ENCODE measurements at regions not wholly inside any gene's neighbourhood (a gene's known extent, or its start where the extent isn't known, plus 50 kb on each side); places are given as distances from the start of the nearest gene placed in this dataset.

- no peak for DNase-seq (ENCODE audit: extremely low read depth, insufficient read length)
- Histone ChIP-seq H3K27me3 (replicated peaks; ENCODE audit: control insufficient read depth, insufficient read depth, low read length) (no peaks in the 10 kb centered on the region), H3K36me3 (ENCODE audit: control insufficient read depth, insufficient read depth, low read length) (no peaks in the 10 kb centered on the region), H3K4me3 (replicated peaks; ENCODE audit: low read depth, low read length) (no peak overlapping the region)
- no peak for TF ChIP-seq CTCF (IDR thresholded peaks at IDR 0.05; ENCODE audit: insufficient read depth, low read length, poor library complexity, severe bottlenecking)
Observed at GRCh38 chr1:13921190-13921589, 221.2 kb downstream of the PRDM2 start.

GRCh38 chr1:13922466-13923110 lies 222.6 kb downstream of the PRDM2 start:
- DNase-seq (ENCODE audit: extremely low read depth, insufficient read length) = no peak
- TF ChIP-seq CTCF (IDR thresholded peaks at IDR 0.05; ENCODE audit: insufficient read depth, low read length, poor library complexity, severe bottlenecking) = no peak

DNA sequence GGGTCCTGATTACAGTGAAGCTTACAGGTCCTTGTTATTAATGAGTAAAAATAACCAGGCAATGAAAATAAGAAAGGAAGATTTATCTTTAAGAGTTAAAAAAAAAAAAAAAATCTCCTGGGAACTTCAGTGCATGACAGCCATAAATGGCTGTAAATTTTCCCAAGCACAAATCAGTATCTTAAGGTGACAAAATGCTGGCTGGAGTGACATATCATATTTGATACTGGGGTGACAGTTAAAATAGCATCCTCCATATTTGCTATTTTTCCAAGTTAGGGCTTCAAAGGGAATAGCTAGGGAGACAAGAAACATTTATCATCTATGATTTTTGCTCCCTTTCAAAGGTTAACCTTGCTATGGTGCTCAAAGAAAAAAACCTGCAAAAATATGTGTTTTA lies 226.6 kb downstream of the PRDM2 start:
- TF ChIP-seq CTCF (IDR thresholded peaks at IDR 0.05; ENCODE audit: insufficient read depth, low read length, poor library complexity, severe bottlenecking) = no peak
- no peaks in the 10 kb centered on the region for H3K27me3 ChIP-seq (replicated peaks; ENCODE audit: control insufficient read depth, insufficient read depth, low read length)
- no peak for DNase-seq (ENCODE audit: extremely low read depth, insufficient read length)
- H3K36me3 ChIP-seq (ENCODE audit: control insufficient read depth, insufficient read depth, low read length) = no peaks in the 10 kb centered on the region
- H3K4me3 ChIP-seq (replicated peaks; ENCODE audit: low read depth, low read length) = no peak overlapping the region

More at GRCh38 chr1:13922466-13923110, 222.6 kb downstream of the PRDM2 start:
- H3K36me3 ChIP-seq (ENCODE audit: control insufficient read depth, insufficient read depth, low read length) = no peaks in the 10 kb centered on the region
- no peaks in the 10 kb centered on the region for H3K27me3 ChIP-seq (replicated peaks; ENCODE audit: control insufficient read depth, insufficient read depth, low read length)
- H3K4me3 ChIP-seq (replicated peaks; ENCODE audit: low read depth, low read length) = no peak overlapping the region

- no peak for DNase-seq (ENCODE audit: extremely low read depth, insufficient read length)
- H3K36me3 ChIP-seq (ENCODE audit: control insufficient read depth, insufficient read depth, low read length) = no peaks in the 10 kb centered on the region
- H3K4me3 ChIP-seq (replicated peaks; ENCODE audit: low read depth, low read length) = no peak overlapping the region
- H3K27me3 ChIP-seq (replicated peaks; ENCODE audit: control insufficient read depth, insufficient read depth, low read length) = no peaks in the 10 kb centered on the region
- TF ChIP-seq CTCF (IDR thresholded peaks at IDR 0.05; ENCODE audit: insufficient read depth, low read length, poor library complexity, severe bottlenecking) = no peak
Observed at GRCh38 chr1:13927736-13928135, 227.7 kb downstream of the PRDM2 start.

DNA sequence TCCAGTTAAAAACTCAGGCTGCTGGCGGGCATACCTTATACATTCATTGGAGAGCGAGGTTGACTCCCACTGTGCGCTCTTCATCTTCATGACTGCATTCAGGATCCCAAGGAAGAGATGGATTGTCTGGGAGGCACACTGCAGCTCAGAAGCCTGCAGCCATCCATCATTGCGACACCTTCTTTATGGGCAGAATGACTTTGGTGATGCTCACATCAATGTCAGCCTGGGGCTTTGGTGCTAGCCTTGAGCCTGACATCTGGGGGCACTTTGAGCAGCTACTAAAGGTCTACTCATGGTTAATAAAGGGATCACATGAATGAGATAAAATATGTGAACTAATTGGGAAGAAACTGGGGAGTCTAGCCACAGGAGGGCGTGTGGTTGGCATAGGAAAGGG lies 229.3 kb downstream of the PRDM2 start:
- DNase-seq (ENCODE audit: extremely low read depth, insufficient read length) = no peak
- Histone ChIP-seq H3K27me3 (replicated peaks; ENCODE audit: control insufficient read depth, insufficient read depth, low read length) (no peaks in the 10 kb centered on the region), H3K4me3 (replicated peaks; ENCODE audit: low read depth, low read length) (no peak overlapping the region), H3K36me3 (ENCODE audit: control insufficient read depth, insufficient read depth, low read length) (no peaks in the 10 kb centered on the region)
- TF ChIP-seq CTCF (IDR thresholded peaks at IDR 0.05; ENCODE audit: insufficient read depth, low read length, poor library complexity, severe bottlenecking) = no peak

DNA sequence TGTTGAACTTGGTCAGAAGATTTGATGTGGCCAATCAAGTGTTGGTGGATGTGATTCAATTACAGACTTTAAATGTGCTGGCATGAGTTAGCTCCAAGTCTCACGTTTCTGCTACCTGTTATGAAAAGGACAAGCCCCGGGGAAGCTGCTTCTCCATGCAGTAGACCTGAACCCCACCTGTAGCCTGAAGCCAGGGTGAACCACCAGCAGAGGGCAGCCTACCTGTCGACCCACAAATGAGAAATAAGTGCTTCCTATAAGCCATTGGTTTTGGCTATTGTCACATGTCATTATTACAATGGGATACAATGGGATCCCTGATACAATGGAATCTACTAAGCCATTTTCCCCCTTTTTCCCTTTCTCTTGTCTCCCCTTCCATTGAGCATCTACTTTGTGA lies 230.2 kb downstream of the PRDM2 start:
- DNase-seq (ENCODE audit: extremely low read depth, insufficient read length) = no peak
- TF ChIP-seq CTCF (IDR thresholded peaks at IDR 0.05; ENCODE audit: insufficient read depth, low read length, poor library complexity, severe bottlenecking) = peak; percentile 76
- no peaks in the 10 kb centered on the region for H3K36me3 ChIP-seq (ENCODE audit: control insufficient read depth, insufficient read depth, low read length)
- no peak overlapping the region for H3K4me3 ChIP-seq (replicated peaks; ENCODE audit: low read depth, low read length)
- no peaks in the 10 kb centered on the region for H3K27me3 ChIP-seq (replicated peaks; ENCODE audit: control insufficient read depth, insufficient read depth, low read length)
